Spleen (tissue), 7 donors: ENCODE measurements at regions not wholly inside any gene's neighbourhood (a gene's known extent, or its start where the extent isn't known, plus 50 kb on each side); places are given as distances from the start of the nearest gene placed in this dataset.

ENCODE experiments used
- POLR2A ChIP-seq, 3 donors: fragments of 450-650 bp; IDR thresholded peaks; one replicate each; pipeline ENCODE4 v1.5.1; 2017; ENCODE audit warnings: antibody characterized with exemption in 3 of 3, mild to moderate bottlenecking in 1 of 3
- TF ChIP-seq, protein P1 (sequence below), 11 experiments: fragments of 200-600 bp in 7 of 11; fragments of 450-650 bp in 4 of 11; sonication (generic) in 4 of 11; IDR thresholded peaks in 8 of 11; conservative IDR thresholded peaks in 3 of 11; 1 replicate in 7 of 11; 2 replicates in 4 of 11; pipeline versions ENCODE4 v1.4.0 to v1.8.0; 2016 to 2021; ENCODE audit warnings: antibody characterized with exemption in 11 of 11, inconsistent platforms in 4 of 11, mild to moderate bottlenecking in 1 of 11
- donor health status: DM: no; HTN: no; CAD: no; lungs with moderate emphysema.
- donor health status: DM: no; HTN: no; CAD: no.
- donor health status: DM: no; HTN: no; CAD: no.

GRCh38 chr3:2023959-2024358 is 74.7 kb upstream of the CNTN4 start:
- TF ChIP-seq, protein P1, sequence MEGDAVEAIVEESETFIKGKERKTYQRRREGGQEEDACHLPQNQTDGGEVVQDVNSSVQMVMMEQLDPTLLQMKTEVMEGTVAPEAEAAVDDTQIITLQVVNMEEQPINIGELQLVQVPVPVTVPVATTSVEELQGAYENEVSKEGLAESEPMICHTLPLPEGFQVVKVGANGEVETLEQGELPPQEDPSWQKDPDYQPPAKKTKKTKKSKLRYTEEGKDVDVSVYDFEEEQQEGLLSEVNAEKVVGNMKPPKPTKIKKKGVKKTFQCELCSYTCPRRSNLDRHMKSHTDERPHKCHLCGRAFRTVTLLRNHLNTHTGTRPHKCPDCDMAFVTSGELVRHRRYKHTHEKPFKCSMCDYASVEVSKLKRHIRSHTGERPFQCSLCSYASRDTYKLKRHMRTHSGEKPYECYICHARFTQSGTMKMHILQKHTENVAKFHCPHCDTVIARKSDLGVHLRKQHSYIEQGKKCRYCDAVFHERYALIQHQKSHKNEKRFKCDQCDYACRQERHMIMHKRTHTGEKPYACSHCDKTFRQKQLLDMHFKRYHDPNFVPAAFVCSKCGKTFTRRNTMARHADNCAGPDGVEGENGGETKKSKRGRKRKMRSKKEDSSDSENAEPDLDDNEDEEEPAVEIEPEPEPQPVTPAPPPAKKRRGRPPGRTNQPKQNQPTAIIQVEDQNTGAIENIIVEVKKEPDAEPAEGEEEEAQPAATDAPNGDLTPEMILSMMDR (IDR thresholded peaks at IDR 0.05 in 8 of 11, conservative IDR thresholded peaks at IDR 0.05 in 3 of 11) = no peak
- TF ChIP-seq POLR2A (IDR thresholded peaks at IDR 0.05) = no peak
